Midbrain (tissue), 1 donor: ENCODE measurements at regions not wholly inside any gene's neighbourhood (a gene's known extent, or its start where the extent isn't known, plus 50 kb on each side); places are given as distances from the start of the nearest gene placed in this dataset.

ENCODE experiments used
- DNase-seq: peaks from one replicate; lab custom pipeline; 2025; lab: John Stamatoyannopoulos, UW

DNA sequence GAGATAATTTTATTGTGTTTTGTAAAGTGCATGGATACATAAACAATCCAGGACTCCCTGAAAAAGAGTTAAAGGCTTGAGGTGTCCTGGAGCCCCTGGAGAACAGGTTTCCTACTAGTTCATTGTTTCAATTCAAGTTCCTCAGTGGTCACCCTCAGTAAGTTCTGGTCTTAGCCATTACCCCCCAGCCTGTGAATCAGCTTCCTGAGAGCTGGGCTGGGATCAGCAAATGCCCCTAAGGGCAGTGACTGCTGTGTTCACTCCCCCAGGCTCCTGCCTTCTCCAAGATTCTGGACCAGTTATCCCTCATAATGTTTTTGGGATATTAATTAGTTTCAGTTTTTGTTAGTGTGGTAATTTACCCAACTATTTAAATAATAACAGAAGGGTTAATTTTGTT is 151.6 kb upstream of the PRSS58 start:
- DNase-seq: no peak

DNA sequence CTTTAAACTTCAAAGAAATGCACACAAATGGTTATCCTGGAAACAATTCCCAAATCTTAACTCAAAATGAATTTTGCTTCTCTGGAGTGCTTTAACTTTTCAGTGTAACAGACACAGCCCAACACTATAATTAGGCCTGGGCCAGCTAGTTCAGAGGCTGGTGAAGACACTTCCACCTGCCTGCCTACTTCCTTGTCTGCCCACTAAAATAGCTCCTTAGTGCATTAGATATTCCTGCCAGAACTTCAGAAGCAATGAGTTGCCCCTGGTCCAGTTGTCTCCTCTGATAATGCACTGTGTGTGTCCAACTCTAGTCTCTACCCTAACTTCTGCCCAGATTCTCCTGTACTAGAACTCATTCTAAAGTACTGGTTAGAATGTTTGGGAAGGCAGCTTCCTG is 150.9 kb upstream of the PRSS58 start:
- DNase-seq: no peak

DNA sequence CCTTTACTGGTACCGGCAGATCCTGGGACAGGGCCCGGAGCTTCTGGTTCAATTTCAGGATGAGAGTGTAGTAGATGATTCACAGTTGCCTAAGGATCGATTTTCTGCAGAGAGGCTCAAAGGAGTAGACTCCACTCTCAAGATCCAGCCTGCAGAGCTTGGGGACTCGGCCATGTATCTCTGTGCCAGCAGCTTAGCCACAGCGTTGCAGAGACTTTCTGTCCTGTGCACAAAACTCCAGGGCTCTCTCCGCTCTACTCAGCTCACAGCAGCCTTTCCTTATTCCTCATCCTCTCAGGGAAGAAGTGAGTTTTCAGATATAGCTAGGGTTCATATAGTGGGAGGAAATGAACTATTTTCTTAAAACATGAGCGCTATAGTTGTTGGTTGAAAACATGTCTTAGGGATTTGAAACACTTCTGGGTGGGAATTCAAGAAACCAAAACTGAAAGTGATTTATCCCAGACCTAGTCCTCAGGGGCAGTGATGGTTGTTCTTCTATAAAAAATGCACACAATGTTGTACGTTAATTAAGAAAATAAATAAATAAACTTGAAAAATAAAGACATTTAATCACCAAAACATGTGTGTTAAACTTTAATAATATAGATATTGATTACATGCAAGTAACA is 150.2 kb upstream of the PRSS58 start:
- no peak for DNase-seq

DNA sequence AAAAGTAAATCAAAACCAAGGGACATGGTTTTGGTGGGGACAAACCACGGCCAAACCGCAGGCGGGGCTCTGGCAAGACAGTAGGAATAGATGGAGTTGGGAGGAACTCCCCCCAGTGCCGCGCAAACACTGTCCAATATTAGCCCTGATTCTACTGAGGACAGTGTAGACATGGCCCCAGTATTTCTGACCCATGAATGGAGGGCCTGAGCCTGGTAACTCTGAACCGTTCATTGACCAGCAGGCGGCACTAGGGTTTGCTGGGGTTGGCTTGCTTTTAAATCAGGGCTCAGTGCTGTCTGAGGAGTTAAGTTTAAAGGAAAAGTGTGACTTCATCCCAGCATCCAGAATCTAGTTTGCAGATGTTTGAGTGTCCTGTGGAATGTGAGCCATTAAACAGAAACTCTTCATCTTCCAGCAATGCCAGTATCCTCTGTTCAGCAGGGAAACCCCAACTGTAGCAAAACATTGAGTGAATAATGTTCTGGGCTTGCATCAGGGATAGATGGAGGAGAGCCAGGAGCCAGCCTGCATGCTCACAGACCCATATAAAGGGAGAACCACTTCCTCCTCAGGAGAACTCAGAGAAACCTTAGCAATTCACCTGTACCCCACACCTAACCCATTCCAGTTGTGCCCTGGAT is 147.4 kb upstream of the PRSS58 start:
- no peak for DNase-seq

DNA sequence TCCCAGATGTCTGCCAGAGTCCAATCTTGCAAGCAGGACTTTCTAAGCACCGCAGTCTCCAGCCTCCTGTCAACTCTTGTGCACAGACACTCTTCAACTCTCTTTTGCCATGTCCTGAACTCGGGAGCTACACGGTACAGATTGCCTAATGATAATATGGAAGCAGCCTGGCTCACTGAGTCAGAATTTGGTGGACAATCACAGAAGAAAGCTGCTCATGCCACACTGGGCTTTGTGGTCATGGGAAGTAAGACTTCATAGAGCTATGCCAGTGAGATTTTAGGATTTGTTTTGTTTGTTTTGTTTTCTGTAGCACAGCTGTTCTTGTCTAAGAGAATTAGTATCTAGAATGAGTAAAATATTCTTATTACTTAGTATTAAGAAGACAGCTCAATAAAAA is 144.1 kb upstream of the PRSS58 start:
- no peak for DNase-seq

DNA sequence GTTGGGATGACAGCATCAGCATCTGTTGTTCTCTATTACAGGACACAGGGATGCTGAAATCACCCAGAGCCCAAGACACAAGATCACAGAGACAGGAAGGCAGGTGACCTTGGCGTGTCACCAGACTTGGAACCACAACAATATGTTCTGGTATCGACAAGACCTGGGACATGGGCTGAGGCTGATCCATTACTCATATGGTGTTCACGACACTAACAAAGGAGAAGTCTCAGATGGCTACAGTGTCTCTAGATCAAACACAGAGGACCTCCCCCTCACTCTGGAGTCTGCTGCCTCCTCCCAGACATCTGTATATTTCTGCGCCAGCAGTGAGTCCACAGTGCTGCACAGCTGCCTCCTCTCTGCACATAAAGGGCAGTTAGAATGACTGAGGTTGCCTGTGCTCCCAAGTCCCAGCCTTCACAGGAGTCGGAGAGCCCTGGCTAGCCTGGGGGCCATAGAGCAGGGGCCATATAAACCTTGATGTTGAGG is 142.2 kb upstream of the PRSS58 start:
- no peak for DNase-seq

DNA sequence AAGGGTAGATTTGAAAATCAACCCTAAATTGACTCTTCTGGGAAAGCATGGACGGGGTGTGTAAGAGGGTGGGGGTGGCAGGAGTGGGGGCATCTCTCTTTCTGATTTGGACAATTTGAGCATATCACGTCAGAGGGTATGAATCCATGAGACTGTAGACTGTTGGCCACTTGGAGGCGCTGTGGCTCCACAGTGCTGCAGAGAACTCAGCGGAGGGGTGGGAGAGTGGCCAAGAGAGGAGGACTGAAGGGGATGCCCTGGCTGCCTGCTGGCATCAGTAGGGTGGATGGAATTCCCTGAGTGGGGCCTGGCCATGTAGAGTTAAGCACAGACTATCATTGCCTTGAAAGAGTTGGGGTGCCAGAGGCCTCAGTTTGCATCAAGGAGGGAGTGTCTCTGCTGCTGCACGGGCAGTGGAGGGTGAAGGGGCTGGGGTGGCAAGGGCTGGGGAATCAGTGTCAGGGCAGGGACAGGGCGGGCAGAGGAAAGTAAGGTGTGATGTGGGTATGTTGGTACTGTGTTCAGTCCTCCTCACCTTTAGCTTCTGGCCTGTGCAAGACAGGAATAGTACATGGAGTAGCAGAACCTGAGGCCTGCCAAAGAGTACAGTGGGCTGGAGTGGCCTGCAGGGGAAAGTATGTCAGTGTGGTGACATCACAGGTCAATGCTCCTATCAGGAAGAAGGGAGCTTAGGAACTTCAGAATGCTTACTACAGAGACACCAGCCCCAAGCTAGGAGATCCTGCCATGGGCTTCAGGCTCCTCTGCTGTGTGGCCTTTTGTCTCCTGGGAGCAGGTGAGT is 133.5 kb upstream of the PRSS58 start:
- peak; percentile 46 for DNase-seq

DNA sequence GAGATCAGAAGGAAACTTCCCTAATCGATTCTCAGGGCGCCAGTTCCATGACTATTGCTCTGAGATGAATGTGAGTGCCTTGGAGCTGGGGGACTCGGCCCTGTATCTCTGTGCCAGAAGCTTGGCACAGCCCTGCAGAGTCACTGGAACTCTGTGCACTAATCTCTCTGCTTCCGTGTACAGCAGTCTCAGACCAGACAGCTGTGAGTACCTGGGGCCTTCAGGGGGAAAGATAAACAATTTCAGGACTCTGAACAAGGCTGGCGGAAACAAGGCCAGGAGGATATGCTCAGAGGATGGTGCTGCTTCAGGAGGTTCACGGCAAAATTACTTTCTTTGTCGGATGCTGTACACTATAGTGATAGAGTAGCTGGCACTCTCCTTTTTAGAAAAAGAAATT is 131.7 kb upstream of the PRSS58 start:
- no peak for DNase-seq

DNA sequence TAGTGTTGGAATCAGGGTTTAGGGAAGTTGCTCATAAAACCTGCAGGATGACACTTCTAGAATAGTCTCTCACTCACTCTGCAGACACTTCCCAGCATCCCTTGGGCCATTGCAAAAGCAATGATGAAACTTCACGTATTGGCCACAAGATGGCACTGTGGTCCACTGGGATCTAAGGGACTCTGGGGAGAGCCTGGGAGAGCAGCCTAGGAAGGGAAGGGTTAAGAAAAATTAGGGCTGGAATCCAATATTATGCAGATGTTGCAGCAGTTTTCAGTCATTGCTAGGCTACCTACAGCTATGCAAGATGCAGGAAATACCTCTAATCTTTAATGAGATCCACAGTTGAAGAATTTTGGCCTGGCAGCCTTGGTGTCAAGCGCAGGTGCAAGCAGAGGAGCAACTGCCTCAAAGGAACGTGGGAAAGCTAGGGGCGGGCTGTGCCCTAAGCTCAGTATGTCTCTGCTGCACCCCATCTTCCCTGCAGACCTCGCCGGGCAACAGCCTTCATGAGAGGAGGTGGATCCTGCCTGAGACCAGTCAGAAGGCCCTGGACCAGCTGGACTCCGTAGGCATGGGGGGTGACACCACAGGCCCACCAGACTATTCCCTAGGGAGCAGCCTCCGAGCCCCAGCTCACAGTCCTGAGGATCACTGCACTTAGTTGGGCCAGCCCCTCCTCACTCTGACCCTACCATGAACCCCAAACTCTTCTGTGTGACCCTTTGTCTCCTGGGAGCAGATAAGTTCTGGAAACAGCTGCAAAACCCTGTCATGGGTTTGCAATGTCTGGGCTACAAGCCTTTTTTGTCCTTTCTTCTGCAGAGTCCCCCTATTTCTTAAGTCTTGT is 127.9 kb upstream of the PRSS58 start:
- peak; percentile 79 for DNase-seq

DNA sequence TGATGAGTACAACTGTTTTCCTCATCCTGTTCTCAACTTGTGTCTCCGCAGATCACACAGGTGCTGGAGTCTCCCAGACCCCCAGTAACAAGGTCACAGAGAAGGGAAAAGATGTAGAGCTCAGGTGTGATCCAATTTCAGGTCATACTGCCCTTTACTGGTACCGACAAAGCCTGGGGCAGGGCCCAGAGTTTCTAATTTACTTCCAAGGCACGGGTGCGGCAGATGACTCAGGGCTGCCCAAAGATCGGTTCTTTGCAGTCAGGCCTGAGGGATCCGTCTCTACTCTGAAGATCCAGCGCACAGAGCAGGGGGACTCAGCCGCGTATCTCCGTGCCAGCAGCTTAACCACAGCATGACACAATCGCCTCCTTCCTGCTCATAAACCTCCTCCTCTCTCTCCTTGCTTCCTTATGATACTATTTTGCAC is 126.7 kb upstream of the PRSS58 start:
- no peak for DNase-seq

DNA sequence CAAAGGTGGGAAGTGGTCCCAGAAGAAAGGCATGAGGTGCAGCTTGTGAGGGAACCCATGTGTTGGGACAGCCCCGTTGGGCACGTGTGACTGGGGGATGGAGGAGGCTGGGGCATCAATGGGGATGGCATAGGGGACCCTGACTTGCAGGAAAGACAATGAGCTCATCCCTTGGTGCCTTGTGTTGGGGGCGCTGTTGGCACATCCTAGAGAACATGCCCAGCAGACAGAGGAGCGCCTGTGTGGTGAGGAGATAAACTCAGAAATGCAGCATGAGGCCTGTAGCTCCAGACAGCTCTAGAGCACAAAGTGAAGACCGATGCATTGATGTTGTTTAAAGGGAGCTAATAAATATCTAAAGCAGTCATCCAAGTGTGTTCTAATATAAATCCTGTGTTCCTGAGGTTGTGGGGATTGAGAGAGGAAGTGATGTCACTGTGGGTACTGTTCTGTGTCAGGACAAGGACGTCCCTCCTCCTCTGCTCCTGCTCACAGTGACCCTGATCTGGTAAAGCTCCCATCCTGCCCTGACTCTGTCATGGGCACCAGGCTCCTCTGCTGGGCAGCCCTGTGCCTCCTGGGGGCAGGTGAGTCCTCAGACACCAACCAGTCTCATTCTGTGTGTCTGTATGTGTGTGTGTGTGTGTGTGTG is 126.1 kb upstream of the PRSS58 start:
- DNase-seq: no peak

DNA sequence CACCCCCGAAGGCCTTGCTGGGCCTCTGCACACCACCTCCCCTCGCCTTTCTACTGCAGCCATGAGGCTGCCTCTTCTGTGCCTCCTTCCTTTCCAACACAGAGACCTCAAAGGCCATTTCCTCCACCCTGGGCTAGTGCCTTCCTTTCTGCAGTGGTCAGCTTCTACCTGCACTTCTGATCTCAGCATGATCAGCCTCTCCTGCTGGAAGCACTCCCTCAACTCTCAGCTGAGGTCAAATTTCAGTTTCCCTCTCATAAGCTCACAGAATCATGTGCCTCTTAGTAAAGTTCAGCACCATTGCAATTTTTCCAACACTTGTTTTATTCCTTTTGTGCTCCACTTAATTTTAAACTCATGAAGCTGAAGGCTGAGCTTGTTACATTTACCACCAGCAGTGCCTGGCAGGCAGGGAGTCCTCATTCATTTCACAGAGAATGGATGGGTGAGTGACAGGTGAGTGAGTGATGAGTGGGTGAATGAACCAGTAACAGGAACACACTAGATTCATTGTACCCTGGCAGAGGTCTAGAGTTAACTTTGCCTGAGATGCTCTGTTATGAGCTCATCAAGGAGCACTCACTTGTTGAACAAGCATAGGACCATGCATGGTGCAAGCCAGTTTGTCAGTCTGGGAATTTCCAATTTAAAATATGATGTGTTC is 124.0 kb upstream of the PRSS58 start:
- DNase-seq: no peak

DNA sequence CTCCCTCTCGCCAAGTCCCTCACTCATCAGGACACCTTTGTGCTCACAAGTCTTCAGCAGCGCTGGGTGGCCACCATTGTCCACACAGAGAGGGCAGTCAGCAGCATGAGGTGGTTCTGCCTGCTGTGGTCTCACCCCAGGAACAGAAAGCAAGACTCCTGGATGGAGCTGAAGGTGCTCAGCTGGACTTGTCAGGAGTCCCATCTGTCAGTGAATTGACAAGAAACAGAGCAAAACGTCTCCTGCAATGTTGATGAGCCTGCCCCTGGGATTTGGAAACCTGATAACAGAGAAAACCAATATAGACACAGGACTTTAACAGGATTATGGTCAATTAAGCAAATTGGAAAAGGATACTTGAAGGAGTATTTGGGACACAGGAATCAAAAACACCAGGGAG is 122.2 kb upstream of the PRSS58 start:
- no peak for DNase-seq

DNA sequence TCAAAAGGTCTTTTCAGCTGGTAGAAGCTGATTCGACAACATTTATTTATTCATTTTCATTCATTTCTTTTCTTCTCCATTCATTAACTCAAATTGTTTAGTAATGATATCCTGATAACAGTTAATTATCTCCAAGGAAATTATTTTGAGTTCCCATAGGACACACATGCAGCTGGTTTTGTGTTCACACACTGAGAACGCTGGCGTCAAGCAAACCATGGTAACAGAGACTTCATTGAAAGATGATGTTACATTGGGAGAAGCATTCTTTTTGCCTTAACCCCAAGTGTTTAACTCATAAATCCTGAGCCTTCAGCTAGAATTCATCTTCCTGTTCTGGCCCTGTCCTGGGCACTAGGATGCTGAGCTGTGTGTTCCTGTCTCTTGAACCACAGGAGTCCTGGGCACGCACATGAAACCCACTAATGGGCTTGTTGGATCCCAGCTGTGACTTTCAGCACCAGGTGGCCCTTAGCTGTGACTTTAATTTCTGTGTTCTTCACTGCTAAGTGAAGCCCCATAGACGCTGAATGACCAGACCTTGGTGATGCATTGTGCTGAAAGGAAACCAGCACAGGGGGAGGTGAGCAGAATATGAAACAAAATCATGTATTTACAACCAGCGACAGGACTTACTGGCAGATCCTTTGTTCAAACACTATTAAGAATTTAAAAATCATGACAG is 121.5 kb upstream of the PRSS58 start:
- no peak for DNase-seq

DNA sequence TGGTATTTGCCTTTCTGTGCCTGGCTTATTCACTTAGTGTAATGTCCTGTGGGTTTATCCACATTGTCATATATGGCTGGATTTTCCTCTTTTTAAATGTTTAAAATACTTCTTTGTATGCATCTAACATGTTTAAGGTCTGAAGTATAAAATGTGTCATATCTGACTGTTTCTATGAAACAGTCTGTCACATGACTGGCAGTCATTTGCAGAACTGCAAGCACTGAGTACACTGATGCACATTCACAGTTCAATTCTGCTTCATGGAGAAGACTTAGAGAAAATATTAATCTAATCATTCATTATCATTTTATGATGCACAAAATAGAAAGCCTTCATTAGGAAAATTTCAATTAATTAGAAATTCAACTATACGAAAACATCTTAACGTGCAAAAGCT is 119.7 kb upstream of the PRSS58 start:
- DNase-seq: no peak

DNA sequence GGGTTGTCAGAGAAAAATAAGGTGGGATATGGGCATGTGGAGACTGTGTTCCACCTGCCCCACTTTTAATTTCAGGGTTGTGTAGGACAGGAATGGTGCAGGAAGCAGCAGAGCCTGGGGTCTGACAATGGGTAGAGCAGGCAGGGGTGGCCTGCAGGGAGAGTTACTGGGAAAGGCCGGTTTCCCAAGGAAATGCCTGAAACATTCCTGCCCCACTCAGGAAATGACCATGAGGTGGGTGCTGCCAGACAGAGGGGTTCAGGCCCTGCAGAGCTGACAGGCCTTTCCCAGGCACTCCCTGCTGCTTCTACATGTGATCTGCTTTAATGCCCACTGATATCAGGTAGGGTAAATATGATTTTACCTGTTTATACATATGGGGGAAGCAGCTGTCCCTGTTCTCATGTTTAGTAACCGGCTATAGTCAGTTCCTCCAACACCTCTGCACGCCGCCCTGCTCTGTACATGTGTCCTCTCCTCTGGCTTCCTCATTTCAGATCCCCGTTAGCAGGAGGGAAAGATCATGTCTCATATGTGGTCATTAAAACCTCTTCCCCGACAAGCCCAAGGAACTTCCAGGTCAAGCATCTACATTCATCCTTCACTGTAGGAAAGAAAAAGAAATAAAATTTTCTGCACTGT is 118.6 kb upstream of the PRSS58 start:
- no peak for DNase-seq

DNA sequence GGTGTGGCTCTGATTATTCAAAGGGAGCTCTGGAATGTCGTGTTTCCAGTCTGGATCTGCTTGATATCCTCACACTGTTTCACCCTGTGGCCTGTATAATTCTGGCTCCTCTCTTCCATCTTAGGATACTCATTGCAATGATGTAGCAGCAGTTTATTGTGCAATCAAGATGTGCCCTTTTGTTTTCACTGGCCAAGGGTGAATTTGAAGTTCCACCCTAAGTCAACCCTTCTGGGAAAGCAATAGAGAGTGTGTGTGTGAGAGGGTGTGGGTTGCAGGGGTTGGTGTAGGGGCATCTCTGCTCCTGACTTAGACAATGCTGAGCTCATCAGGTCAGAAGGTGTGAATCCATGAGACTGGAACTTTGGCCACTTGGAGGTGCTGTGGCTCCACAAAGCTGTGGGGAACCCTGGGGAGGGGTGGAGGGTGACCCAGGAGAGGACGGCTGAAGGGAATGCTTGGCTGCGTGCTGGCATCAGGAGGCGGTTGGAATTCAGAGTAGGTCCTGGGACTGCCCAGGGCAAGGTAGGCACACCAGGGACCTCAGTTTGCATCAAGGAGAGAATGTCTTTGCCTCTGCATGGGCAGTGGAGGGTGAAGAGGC is 118.0 kb upstream of the PRSS58 start:
- no peak for DNase-seq

DNA sequence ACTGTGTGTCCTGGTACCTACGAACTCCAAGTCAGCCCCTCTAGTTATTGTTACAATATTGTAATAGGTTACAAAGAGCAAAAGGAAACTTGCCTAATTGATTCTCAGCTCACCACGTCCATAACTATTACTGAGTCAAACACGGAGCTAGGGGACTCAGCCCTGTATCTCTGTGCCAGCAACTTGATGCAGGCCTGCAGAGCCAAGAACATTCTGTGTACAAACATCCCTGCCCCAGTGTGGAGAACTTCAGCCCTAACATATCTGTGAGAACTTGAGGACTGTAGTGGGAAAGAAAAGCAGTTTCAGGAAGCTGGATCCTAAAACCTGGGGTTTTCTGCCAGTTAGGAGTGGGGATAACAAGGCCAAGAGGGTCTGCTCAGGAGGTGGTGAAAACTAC is 114.9 kb upstream of the PRSS58 start:
- DNase-seq: no peak

DNA sequence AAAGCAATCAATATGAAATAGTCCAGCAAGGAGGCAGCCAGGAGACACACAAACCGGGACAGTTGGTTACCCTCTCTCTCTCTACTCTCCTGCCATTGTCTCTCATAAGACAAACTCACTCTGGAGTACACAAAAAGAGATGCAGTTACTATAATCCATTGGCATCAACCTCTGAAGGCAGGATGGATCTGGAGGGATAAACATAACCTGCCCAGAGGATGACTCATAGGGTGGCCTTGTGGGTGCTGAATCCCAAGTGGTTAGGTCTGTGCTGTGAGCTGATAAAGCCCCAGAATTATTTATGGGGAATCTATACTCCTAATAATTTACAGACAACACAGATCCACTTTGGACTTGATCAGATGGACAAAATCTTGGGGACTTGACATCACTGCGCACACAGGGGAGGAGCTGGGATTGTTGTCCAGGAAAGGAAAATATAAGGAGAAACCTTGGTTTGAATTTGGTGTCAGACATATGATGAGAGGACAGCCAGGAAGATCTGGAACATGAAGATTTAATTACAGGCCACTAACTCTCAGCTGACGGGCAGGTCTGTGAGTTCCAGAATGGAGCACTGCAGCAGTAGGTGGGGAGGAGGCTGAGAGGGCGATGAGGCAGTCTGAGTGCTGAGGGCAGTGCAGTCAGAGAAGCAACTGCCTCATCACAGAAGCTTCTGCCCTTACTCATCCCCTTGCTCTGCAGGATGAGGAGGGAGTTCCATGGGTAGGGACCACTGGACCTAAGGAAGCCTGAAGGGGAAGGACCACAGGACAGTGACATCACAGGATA is 113.9 kb upstream of the PRSS58 start:
- no peak for DNase-seq
